T-helper 17 cell (primary cell): ENCODE measurements at regions not wholly inside any gene's neighbourhood (a gene's known extent, or its start where the extent isn't known, plus 50 kb on each side); places are given as distances from the start of the nearest gene placed in this dataset.

ENCODE experiments used
- ATAC-seq: fragments of 150-1000 bp; cut with Tn5 transposase; 2 replicates; pipeline ENCODE4 v1.10.0; 2021; ENCODE audit warnings: mild to moderate bottlenecking, moderate library complexity
- DNase-seq, 3 donors: peaks; one replicate each; pipeline versions ENCODE4 v3.0.0 to v3.0.0-alpha.2; 2020 to 2021
- H3K9me3 ChIP-seq: one replicate; pipeline ENCODE4 v1.7.0; 2013; ENCODE audit warnings: low read length, mild to moderate bottlenecking; ENCODE audit not compliant: control insufficient read depth, poor library complexity, severe bottlenecking
- H3K27ac Mint-ChIP-seq: one replicate; pipeline ENCODE4 v1.8.0; 2022; ENCODE audit warnings: mild to moderate bottlenecking, moderate library complexity, mixed read lengths
- H3K27me3 Mint-ChIP-seq: one replicate; pipeline ENCODE4 v1.8.0; 2022; ENCODE audit warnings: mixed read lengths
- H3K36me3 Mint-ChIP-seq: one replicate; pipeline ENCODE4 v1.8.0; 2022; ENCODE audit warnings: low read depth, mixed read lengths
- H3K4me1 Mint-ChIP-seq: one replicate; pipeline ENCODE4 v1.8.0; 2022; ENCODE audit warnings: mild to moderate bottlenecking, mixed read lengths
- H3K4me3 Mint-ChIP-seq: one replicate; pipeline ENCODE4 v1.8.0; 2022; ENCODE audit warnings: mild to moderate bottlenecking, moderate library complexity, mixed read lengths

DNA sequence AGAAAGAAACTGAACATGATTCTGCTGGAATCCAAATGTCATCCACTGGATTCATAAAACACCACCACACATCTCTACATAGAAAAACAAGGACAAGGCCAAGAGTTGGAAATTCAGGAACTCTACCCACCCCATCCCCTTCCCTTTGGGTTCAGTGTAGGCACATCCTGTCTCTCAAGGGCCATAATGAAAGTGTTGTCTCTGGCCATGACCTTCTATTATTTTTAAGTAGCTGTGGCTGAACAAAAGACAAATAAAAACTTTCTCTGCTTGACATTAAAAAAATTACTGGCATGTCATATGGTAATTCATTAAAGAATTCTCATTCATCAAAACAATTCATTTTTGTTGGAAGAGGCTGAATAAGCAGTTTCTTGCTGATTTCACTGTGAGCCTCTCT lies 54.9 kb upstream of the ZBTB18 start:
- ATAC-seq, result no peak
- H3K4me3 Mint-ChIP-seq, result no peak overlapping the region

GRCh38 chr1:243991650-243992049 lies 59.4 kb upstream of the ZBTB18 start:
- no peaks in the 10 kb centered on the region for H3K9me3 ChIP-seq

More for the DNA sequence above, 54.9 kb upstream of the ZBTB18 start:
- no peak overlapping the region for H3K27ac Mint-ChIP-seq
- H3K4me1 Mint-ChIP-seq, result no peaks in the 10 kb centered on the region
- no peak for DNase-seq
- H3K9me3 ChIP-seq, result no peaks in the 10 kb centered on the region
- H3K27me3 Mint-ChIP-seq, result no peaks in the 10 kb centered on the region
- no peaks in the 10 kb centered on the region for H3K36me3 Mint-ChIP-seq

GRCh38 chr1:243984788-243985187 lies 66.3 kb upstream of the ZBTB18 start:
- Mint-ChIP-seq H3K4me3 (no peak overlapping the region), H3K36me3 (peaks cover 2% of the 10 kb centered on the region), H3K27ac (no peak overlapping the region), H3K4me1 (peaks cover 2% of the 10 kb centered on the region), H3K27me3 (peaks cover 31% of the 10 kb centered on the region)
- no peaks in the 10 kb centered on the region for H3K9me3 ChIP-seq
- DNase-seq, result no peak
- ATAC-seq, result no peak

More at GRCh38 chr1:243991650-243992049, 59.4 kb upstream of the ZBTB18 start:
- H3K27me3 Mint-ChIP-seq, result peaks cover 3% of the 10 kb centered on the region
- DNase-seq (no peak), ATAC-seq (no peak)
- no peak overlapping the region for H3K27ac Mint-ChIP-seq
- H3K4me3 Mint-ChIP-seq, result no peak overlapping the region
- H3K36me3 Mint-ChIP-seq, result peaks cover 1% of the 10 kb centered on the region
- H3K4me1 Mint-ChIP-seq, result peaks cover 1% of the 10 kb centered on the region

GRCh38 chr1:243982447-243983018 lies 68.5 kb upstream of the ZBTB18 start:
- H3K27ac Mint-ChIP-seq, result peak overlapping the region; percentile 9
- H3K4me1 Mint-ChIP-seq, result peaks cover 2% of the 10 kb centered on the region
- ATAC-seq (no peak), DNase-seq (no peak)
- H3K4me3 Mint-ChIP-seq, result no peak overlapping the region
- H3K9me3 ChIP-seq, result no peaks in the 10 kb centered on the region
- peaks cover 2% of the 10 kb centered on the region for H3K36me3 Mint-ChIP-seq
- H3K27me3 Mint-ChIP-seq, result peaks cover 31% of the 10 kb centered on the region

DNA sequence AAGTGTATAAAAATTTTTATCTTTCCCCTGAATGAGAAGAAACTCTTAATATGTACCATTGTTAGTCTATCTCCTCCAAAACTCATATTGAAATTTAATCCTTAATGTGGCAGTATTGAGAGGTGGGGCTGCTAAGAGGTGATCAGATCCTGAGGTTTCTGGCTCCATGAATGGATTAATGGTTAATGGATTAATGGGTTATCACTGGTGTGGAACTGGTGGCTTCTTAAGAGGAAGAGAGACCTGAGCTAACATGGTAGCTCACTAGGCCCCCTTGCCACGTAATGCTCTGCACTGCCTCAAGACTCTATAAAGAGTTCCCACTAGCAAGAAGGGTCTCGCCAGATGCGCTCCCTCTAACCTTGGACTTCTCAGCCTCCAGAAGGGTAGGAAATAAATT lies 70.6 kb upstream of the ZBTB18 start:
- Mint-ChIP-seq H3K27me3 (peaks cover 20% of the 10 kb centered on the region), H3K36me3 (no peaks in the 10 kb centered on the region), H3K4me1 (peaks cover 2% of the 10 kb centered on the region), H3K27ac (no peak overlapping the region), H3K4me3 (no peak overlapping the region)
- DNase-seq, result no peak
- no peak for ATAC-seq
- no peaks in the 10 kb centered on the region for H3K9me3 ChIP-seq

DNA sequence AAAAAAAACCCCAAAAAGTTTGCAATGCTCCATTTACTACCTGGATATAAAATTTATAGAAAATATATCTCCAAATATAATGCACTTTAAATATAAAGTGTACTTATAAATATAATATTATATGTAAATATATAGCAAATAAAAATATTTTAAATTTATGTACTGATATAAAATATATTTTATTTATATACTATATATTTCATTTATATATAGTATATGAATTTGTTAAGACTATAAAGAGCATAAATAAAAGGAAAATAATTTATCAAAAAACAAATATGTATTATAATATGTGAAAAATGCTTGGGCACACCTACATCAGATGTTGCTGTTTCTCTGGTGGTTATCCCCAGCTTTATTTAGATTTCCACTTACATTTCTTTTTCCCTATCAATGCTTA lies 71.0 kb upstream of the ZBTB18 start:
- DNase-seq (no peak), ATAC-seq (no peak)
- Mint-ChIP-seq H3K4me1 (peaks cover 2% of the 10 kb centered on the region), H3K36me3 (no peaks in the 10 kb centered on the region), H3K4me3 (no peak overlapping the region), H3K27me3 (peaks cover 21% of the 10 kb centered on the region), H3K27ac (no peak overlapping the region)
- H3K9me3 ChIP-seq, result no peaks in the 10 kb centered on the region

DNA sequence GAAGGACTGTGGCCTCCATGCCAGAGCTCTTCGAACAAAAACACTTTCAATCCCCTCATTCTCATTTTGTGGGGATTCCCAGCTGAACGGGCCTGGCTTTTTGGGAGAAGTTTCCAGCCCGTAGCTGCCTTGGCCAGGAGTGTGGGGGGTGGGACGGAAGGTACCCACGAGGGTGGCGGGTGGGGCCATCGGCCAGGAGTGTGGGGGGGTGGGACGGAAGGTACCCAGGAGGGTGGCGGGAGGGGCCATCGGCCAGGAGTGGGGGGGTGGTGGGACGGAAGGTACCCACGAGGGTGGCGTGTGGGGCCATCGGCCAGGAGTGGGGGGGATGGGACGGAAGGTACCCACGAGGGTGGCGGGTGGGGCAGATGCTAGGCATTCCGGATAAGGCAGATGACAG lies 71.7 kb upstream of the ZBTB18 start:
- Mint-ChIP-seq H3K27me3 (peaks cover 21% of the 10 kb centered on the region), H3K27ac (no peak overlapping the region), H3K36me3 (no peaks in the 10 kb centered on the region), H3K4me3 (no peak overlapping the region), H3K4me1 (peaks cover 2% of the 10 kb centered on the region)
- ATAC-seq, result no peak
- no peaks in the 10 kb centered on the region for H3K9me3 ChIP-seq
- DNase-seq, result peak in 1 of 3 donors; percentile 11

- no peak for ATAC-seq
- no peak overlapping the region for H3K27ac Mint-ChIP-seq
- H3K9me3 ChIP-seq, result no peaks in the 10 kb centered on the region
These were observed 74.0 kb upstream of the ZBTB18 start for GRCh38 chr1:243977094-243977493.

GRCh38 chr1:243974451-243975292 lies 76.4 kb upstream of the ZBTB18 start:
- DNase-seq, result no peak
- no peak for ATAC-seq
- no peak overlapping the region for H3K27ac Mint-ChIP-seq

More at GRCh38 chr1:243977094-243977493, 74.0 kb upstream of the ZBTB18 start:
- Mint-ChIP-seq H3K4me3 (no peak overlapping the region), H3K27me3 (peaks cover 17% of the 10 kb centered on the region), H3K36me3 (no peaks in the 10 kb centered on the region), H3K4me1 (peaks cover 2% of the 10 kb centered on the region)
- DNase-seq, result no peak

DNA sequence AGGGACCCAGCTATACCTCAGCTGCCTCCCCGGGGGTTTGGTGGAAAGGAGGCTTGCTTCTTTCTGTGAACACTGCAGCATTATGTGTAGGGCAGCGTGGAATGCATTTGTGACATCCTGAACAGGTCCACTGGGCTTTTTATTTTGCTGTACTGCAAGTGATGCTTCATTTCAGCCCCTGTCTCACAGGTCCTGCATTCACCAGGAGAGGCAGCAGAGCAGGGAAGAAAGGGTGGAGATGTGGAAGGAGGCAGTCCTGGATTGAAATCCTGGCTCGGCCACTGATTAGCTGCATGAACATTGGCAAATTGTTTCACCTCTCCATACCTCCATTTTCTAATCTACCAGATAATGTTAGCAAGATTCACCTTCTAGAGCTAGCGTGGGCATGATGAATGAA lies 77.9 kb upstream of the ZBTB18 start:
- Mint-ChIP-seq H3K27ac (no peak overlapping the region), H3K27me3 (peaks cover 32% of the 10 kb centered on the region), H3K4me3 (no peak overlapping the region), H3K36me3 (peaks cover under 1% of the 10 kb centered on the region), H3K4me1 (peaks cover 7% of the 10 kb centered on the region)
- DNase-seq (no peak), ATAC-seq (no peak)
- H3K9me3 ChIP-seq, result no peaks in the 10 kb centered on the region

More at GRCh38 chr1:243974451-243975292, 76.4 kb upstream of the ZBTB18 start:
- H3K4me3 Mint-ChIP-seq, result no peak overlapping the region
- peaks cover 7% of the 10 kb centered on the region for H3K4me1 Mint-ChIP-seq
- H3K36me3 Mint-ChIP-seq, result no peaks in the 10 kb centered on the region
- H3K9me3 ChIP-seq, result no peaks in the 10 kb centered on the region
- peaks cover 29% of the 10 kb centered on the region for H3K27me3 Mint-ChIP-seq

GRCh38 chr1:243970077-243970476 lies 81.0 kb upstream of the ZBTB18 start:
- no peak for DNase-seq
- Mint-ChIP-seq H3K4me3 (no peak overlapping the region), H3K27ac (no peak overlapping the region), H3K27me3 (peaks cover 50% of the 10 kb centered on the region), H3K36me3 (peaks cover 3% of the 10 kb centered on the region), H3K4me1 (peaks cover 7% of the 10 kb centered on the region)
- ATAC-seq, result no peak
- H3K9me3 ChIP-seq, result no peaks in the 10 kb centered on the region

DNA sequence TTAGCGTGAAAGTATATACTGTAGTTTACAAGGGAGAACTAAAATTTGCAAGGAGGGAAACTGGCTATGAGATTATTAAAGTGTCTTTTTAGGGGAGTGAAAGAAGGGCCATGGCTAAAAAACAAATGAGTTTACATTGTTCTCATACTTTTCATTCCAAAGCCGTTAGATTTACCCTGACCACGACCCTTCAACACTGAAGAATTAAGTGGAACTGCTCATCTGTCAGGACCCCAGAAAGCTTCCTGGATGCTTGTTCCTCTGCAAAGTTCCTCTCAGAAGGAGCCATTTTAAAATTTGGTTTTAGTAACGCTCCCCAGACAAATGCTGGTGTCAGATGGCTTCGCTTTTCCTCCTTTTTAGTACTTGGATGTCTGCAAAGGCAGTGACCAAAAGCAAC lies 82.7 kb upstream of the ZBTB18 start:
- H3K4me1 Mint-ChIP-seq, result peaks cover 9% of the 10 kb centered on the region
- no peaks in the 10 kb centered on the region for H3K9me3 ChIP-seq
- H3K27ac Mint-ChIP-seq, result no peak overlapping the region
- peaks cover 5% of the 10 kb centered on the region for H3K36me3 Mint-ChIP-seq
- H3K27me3 Mint-ChIP-seq, result peaks cover 42% of the 10 kb centered on the region
- no peak overlapping the region for H3K4me3 Mint-ChIP-seq
- DNase-seq, result no peak
- no peak for ATAC-seq

DNA sequence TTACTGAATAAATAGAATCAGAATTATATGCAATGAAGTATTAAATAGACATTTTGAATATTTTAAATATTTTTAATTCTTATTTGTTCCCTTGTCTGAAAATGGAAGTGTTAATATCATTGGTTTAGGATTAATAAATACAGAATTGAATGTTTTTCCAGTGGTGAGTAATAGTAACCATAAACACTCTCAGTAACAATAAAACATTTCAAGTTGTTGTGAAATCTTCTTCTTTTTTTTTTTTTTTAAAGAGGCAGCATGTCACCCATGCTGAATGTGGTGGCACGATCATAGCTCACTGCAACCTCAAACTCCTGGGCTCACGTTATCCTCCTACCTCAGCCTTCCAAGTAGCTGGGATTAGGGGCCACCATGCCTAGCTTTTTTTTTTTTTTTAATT lies 86.2 kb upstream of the ZBTB18 start:
- Mint-ChIP-seq H3K4me1 (peaks cover 4% of the 10 kb centered on the region), H3K27ac (no peak overlapping the region), H3K4me3 (no peak overlapping the region), H3K27me3 (peaks cover 39% of the 10 kb centered on the region), H3K36me3 (peaks cover 7% of the 10 kb centered on the region)
- DNase-seq (no peak), ATAC-seq (no peak)
- no peaks in the 10 kb centered on the region for H3K9me3 ChIP-seq

DNA sequence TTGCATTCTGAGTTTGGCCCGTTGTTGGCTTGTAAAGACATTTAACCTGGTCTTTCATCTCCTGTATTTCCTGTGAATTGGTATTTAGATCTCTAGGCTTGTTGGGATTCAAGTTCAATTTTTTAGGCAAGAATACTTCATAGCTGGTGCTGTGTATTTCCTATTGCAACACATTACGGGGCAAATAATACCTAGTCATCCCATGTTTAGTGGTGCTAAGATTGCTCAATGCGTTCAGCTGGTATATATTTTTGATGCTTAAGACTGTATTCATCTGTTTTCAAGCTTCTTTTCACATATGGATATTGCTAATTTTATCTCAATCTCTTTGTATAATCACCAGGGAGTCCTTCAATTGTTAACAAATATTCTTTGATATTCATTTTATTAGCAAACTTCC lies 87.5 kb upstream of the ZBTB18 start:
- no peak overlapping the region for H3K4me3 Mint-ChIP-seq
- H3K27ac Mint-ChIP-seq, result no peak overlapping the region
- peaks cover 4% of the 10 kb centered on the region for H3K4me1 Mint-ChIP-seq
- DNase-seq, result no peak
- H3K9me3 ChIP-seq, result no peaks in the 10 kb centered on the region
- no peak for ATAC-seq
- peaks cover 52% of the 10 kb centered on the region for H3K27me3 Mint-ChIP-seq
- H3K36me3 Mint-ChIP-seq, result peaks cover 8% of the 10 kb centered on the region
